Renal pelvis (tissue), 1 donor: ENCODE measurements at regions not wholly inside any gene's neighbourhood (a gene's known extent, or its start where the extent isn't known, plus 50 kb on each side); places are given as distances from the start of the nearest gene placed in this dataset.

Experiments used
- DNase-seq: peaks from one replicate; pipeline ENCODE4 v3.0.0-alpha.2; 2013

DNA sequence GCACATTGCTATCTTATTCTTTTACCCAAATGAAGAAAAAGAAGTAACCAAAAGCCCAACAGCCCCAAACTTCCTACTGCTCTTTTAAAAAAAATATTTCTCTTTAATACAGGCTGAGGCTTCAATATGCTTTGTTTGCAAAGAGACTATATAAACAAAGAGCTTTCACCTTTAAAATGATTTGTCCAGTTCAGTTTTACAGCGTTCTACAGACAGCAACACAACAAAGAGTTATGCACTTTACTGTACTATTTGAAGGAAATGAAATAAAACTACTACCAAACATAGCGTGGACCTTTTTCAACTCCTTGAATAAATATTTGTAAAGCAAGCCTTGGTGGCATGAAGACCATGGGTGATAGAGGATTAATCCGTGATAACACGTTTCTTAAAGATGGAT lies 151.2 kb downstream of the FGF9 start:
- no peak for DNase-seq

DNA sequence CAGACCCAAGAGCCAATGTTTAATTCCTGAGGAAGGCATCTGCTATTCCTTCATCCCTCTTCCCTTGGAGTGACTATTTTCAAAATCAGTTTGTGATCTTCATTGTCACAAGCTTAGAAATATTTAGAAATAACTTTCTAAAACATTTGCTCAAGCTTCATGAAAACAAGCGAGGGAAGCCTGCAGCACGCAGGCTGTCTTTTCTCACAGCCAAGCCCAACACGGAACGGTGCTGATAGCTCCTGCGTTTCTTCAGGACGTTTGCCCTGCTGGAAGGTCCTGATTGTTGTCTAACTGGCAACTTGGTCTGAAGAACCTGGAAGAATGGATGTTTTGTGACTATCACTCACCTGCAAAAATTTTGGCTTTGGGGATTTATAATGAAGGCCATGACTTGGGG lies 152.5 kb downstream of the FGF9 start:
- no peak for DNase-seq

DNA sequence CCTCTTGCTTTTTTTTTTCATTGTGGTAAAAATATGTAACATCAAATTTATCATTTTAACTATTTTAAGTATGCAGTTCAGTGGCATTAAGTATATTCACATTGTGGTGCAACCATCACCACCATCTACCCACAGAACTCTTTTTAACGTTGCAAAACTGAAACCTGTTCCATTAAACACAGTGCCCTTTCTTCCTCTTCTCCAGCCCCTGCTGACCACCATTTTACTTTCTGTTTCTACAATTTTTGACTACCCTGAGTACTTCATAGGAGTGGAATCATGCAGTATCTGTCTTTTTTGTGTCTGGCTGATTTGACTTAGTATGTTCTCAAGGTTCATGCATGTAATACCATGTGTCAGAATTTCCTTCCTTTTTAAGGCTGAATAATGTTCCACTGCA lies 153.1 kb downstream of the FGF9 start:
- no peak for DNase-seq

DNA sequence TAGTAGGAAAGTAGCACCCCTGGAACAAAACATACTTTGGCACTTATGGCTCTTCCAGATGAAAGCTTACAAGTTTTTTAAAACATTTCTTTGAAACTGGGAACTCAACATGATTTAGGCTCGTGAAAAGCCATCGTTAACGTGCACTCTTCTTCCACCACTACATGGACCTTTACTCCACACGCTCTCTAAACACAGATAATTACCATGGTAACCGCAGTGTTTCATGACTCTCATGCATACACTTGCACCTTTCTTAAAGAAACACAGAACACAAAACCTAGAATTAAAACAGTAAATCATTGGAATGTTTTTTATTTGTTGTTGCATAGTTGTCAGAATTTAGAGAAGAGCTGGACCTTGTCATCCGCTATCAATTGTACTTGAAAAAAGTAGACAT lies 154.3 kb downstream of the FGF9 start:
- DNase-seq, result no peak

DNA sequence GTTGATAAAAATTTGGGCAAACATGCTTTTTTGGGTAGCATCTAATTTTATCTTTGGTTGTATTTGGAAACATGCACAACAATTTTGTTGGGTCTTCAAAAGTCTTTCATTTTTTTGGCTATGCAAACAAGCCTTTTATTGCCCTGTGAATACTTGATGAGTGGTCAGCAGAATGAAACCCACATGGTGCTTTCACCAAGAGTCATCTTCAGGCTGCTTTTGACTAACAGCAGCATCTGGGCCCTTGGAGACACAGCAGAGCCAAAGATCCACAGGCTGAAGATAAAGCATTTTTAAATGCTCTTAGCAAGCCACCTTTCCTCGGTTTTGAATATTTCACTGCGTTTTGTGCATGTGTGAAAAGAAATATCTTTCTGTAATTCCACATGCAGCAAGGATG lies 154.9 kb downstream of the FGF9 start:
- no peak for DNase-seq

DNA sequence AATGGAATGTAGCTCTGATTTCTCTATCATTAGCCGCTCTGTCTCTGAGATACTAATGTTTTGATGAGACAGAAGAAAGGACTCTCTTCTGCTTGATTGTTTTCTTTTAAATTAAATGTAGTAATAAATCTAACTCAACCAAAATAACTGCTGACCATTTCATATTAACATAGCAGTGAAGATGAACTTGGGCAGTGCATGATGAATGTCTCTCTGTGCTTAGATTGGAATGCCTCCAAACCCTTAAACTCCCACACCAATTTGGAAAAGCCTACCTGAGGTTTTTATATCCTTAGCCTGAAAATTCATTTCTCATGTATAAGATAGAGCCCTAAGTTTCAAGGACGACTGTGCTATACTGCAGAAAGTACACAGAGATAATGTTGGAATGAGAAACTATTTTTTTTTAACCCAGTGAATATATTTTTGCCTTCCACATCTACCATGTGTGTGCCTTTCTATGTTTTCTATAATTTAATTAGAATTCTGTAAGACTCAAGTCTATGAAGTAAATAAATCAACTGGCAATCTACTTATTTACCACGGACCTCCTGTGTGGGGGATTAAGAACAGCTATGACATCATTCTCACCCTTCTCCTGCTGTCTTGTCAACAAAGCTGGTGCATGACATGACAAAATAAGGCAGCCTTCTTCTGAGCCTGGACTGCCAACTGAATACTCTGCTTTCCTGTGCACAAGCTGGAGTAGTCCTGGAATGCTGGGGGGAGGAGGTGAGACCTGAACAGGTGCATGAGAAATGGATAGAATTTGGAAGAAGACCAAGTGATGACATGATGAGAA lies 155.5 kb downstream of the FGF9 start:
- no peak for DNase-seq

DNA sequence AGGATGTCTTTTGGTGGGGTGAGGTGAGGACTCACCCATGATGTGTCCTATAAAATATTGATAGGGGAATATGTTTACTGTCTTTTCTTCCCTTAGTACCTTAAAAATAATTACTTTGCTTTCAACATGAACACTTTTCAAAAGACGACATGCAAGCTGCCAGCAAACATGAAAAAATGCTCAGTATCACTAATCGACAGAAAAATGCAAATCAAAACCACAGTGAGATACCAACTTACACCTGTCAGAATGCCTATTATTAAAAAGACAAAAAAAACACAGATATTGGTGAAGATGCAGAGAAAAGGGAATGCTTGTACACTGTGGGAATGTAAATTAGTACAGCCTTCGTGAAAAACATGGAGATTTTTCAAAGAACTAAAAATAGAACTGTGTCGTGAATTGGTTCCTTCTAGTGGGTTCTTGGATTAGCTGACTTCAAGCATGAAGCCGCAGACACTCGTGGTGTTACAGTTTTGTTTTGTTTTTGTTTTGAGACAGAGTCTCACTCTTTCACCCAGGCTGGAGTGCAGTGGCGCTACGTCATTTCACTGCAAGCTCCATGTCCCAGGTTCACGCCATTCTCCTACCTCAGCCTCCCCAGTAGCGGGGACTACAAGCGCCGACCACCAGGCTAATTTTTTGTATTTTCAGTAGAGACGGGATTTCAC lies 160.9 kb downstream of the FGF9 start:
- no peak for DNase-seq

DNA sequence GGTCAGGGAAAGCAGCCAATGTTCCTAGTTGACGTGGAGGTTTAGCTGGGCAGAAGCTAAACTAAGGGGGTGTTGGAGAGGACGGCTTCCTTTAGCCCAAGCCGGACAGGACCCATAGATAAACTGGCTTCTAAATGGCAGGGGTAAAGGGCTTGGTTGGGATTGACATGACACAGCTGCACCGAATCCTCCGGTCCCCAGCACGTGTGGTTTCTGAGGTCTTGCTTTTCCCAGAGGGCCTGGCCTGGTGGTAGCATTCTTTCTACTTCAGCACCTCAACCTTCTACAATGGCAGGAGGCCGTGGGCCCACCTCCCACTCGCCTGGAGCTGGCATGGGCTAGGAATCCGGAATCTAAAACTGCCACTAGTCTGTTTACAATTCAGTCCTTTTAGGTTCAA lies 163.0 kb downstream of the FGF9 start:
- DNase-seq, result no peak

DNA sequence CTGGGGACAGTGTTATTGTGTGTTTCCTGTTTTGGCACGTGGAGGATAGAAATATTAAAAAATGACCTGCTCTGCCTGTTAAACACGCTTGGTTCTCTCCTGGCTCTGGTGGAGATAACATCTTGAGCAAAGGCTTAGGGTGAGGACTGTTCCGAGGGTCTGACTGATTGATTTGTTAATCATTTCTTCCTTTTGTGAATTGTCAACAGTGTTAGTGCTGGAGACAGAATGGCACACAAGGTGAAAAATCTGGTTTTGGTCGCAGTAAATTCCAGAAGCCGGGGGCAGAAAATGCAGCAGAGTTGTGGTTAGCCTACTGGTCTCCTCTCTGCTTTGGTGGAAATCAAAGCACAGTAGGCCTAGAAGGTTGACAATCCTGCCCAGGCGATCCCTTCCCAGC lies 163.6 kb downstream of the FGF9 start:
- no peak for DNase-seq

DNA sequence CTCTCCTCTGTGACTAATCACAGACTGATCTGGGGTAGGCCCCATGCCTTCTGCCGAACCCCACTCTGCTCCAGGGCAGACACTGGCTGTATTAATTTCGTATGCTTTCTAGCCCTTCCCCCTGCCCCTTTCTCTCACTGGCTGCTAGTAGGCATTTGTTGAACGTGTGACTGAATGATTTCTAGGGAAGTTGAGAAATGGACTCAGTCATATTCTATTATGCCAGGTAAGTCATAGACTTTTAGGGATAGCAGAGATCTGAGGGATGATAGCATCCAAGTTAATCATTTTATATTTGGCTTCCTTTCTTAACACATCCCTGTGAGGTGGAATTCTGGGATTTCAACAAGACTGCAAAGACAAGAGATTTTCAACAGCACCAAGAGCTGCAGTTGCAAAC lies 166.4 kb downstream of the FGF9 start:
- no peak for DNase-seq

DNA sequence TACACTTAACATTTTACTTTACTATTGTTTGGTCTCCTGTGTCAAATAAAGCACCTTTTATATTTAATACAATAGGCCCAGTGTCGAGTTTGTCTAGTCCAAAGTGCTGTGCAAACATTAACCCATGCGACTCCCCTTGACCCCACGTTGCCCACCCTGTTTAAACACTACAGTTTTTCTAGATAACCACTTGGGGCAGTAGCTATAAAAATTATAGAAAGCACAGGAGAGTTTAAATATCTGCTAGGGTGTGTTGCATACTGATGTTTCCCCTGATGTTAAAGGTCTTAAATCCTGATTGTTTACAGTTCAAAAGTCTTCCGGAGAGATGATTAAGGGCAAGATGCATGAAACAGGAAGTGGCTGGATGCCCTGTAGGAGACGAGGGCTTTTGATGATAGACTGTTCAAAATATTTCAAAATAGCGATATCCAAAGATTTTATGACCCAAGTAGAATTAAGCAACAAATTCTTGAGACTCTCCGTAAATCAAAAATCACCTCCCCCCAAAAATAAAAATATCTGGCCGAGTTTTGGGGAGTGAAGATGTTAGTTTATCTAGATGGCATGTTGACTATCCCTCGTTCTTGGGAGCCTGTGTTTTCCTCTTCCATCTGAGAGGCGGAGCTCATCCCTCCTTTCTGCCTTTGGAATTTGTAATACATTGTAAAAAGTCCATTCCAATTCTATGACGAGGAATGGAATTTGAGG lies 167.1 kb downstream of the FGF9 start:
- no peak for DNase-seq

DNA sequence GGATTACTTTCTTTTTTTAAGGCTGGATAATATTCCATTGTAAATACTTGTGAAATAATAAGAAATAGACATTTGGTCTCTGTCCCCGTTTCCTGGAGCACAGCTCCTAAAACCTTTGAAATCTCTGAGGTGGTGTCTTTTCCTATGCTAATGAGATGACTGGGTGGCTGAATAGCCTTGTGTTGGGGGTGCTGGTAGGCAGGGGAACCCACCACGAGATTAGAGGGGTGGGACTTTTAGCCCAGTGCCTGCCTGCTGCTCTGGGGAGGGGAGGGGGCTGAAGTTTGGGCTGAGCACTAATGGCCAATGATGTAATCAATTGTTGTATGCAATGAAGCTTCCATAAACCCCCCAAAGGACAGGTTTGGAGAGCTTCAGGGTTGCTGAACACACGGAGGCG lies 175.7 kb downstream of the FGF9 start:
- no peak for DNase-seq

DNA sequence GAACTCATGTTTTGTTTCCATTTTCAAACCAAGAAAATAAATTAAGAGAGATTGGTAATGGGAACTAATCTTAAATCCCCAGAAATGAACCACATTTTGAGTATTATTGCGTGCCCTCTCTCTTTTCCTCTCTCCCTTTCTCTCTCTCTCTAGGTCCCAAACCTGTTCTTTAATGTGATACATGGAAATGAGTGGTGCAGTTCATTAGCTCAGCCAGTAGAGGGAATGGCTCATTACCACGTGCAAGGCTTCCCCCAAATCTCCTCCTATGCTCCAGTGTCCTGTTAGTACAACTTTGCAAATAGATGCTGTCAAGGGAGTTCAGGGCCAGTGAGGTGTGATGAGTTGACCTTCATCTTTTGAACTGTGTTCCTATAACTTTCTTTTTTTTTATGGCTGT lies 178.4 kb downstream of the FGF9 start:
- DNase-seq, result no peak

DNA sequence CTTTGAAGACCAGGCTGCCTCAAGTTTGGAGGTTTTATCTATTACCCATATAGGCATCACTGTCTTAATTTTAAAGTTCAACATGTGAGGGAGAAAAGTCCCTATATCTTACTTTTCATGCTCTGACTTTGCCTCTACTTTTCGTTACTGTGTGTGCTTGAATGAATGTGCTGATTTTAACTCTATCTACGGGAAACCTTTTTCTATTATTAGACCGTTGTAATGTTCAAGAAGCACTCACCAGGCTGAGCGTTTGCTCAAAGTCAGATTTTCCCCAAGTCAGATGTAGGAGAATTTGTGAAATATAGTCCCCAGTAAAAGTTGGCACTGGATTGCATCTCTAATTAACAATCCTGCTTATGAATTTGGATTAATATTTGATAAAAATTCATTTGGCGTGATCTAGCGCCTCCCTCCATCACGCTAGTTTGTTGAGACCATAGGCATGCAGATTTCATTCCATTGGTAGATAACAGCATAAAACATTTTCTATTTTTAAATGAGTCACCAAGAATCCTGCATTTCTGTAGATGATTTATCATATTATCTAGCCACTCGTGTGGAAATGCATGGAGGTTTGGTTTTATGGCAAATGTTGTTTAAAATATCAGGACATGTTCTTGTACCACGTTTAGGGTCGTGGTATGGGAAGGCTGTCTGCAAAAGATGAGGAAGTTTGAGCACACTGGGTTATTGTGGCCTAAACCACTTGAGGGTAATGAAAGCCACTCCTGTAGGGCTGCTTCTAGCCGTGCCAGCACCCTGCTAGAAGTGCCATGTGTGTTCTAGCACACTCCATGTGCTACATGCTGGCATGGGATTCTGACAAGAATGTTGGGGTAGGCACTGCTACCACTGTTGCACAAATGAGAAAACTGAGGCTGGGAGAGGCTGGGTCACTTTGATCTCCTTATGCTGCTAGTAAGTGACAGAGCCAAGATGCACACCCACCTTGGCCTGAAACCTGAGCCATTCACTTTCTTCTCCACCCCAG lies 179.4 kb downstream of the FGF9 start:
- DNase-seq, result no peak

DNA sequence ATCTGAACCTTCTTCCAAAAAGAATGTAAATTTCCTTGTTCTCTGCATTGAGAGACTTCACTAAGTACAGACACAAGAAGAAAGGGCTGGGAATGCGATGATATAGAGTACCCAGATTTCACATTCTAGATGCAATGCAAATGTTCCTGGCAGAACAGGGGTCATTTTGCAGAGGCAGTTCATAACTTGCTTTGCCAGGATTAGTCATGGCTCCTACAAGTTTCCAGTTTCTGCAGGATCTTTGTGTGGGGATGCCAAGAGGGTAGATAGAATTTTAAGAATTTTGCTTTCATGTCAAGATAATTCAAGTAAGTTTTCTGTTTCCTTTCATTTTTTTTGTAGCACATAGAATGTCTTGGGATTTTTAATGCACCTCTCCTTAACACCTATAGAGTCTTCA lies 181.2 kb downstream of the FGF9 start:
- DNase-seq, result no peak

DNA sequence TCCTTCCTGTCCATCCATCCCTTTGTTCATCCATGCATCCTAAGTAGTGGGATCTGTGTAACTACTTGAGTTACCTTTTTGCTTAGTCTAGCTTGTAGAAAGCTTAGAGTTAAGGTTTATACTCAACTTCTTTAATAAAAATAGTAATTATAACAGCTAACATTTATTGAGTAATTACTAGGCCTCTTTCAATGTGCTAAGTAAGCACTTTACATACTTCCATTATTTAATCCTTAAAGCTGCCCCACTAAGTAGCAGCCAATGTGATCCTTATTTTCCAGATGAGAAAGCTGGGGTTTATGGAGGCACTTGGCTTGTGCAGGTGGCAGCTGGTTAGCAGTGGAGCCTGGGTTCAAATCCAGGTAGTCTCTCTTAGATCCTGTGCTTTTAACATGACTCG lies 182.9 kb downstream of the FGF9 start:
- DNase-seq, result no peak

DNA sequence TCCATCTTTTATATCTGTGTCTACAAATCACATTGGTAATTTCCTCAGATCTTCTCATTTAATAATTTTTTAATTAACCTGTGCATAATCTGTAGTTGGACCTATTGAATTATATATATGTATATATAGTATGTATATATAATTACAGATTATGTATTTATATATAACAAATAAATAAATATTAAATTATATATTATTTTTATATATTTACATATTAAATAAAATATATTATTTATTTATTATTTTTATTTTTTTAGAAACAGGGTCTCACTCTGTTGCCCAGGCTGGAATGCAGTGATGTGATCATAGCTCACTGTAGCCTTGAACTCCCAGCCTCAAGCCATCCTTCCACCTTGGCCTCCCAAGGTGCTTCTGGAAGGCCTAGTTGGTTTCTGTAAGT lies 197.9 kb downstream of the FGF9 start:
- no peak for DNase-seq

DNA sequence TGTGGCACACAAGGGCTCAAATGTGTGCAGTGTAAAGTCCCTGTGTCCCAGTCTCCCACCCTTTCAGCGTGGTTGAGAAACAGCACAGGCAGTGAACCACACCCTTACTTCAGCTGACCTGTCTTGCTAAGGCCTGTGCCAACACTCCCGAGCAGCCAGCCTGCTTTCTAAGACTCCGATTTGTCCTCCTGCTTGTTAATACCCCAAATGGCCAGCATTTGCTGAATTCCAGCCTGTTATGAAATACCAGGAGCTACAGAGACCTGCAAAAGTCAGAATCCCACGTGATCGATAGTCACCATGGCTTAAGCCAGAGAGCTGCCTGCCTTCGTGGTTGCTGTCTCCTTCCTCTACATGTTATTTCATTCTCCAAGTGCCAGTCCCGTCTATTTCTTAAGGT lies 200.5 kb downstream of the FGF9 start:
- no peak for DNase-seq

DNA sequence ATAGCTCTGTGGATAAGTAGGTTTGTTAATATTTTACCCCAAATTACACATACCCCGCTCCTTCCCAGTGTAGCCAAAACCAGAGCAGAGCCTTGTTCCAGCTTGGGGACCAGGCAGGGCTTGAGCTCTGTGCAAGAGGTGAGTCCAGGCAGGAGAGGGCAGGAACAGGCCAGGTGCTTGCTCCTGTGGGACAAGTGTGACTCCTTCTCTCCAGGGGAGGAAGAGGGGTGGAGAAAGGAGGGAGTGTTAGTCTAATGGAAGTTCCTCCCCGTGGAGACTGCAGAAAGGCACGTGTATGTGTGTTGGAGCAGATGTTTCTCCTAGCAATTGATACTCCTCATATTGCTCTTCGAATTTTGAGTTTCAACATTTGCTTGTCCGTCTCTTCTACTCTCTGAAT lies 201.0 kb downstream of the FGF9 start:
- no peak for DNase-seq

DNA sequence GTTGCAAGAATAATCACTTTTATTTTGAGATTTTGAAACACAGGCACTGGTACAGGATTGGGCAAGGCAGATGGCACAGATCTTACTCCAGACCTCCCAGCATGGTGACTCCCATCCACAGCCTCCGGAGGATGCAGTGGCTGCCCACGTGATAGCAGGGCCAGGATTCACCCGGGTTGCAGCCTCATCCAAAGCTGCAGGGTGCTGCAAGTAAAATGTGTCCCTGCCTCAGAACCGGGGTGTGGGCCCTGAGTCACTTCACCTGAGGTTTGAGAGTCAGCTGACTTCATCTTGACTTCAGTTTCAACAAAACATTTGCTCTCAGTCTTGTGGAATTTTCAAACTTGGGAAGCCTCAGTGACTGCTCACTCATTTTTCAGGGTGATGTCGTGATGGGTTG lies 201.9 kb downstream of the FGF9 start:
- DNase-seq, result no peak

DNA sequence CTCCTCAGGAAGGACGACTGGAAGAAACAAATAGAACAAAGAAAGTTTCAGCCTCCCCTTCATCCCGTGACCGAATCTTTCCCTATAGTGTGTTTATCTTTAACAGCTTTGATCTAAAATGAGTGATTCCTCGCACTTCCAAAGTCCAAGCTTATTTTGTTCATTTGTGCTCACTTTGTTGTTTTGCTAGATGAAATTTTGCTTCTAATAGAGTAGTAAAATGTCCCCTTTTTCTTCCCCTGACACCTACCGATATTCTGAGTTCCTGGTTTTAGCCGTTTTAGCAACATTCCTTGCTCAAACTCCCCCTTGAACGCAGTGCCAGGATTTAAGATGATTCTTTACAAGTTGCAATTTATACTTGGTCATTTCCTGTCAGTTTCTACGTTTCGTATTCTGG lies 204.2 kb downstream of the FGF9 start:
- DNase-seq, result no peak
